NCI-H1417 treated with DMSO at 0.1 percent for 48 hours (cell line): ENCODE measurements at regions not wholly inside any gene's neighbourhood (a gene's known extent, or its start where the extent isn't known, plus 50 kb on each side); places are given as distances from the start of the nearest gene placed in this dataset.

Source experiments
- DNase-seq: peaks from one replicate; lab custom pipeline; 2025; lab: John Stamatoyannopoulos, UW

GRCh38 chr6:9112544-9112943, 677.2 kb upstream of the SLC35B3 start:
- no peak for DNase-seq

- DNase-seq = no peak
Measured at GRCh38 chr6:9103876-9104521, 668.7 kb upstream of the SLC35B3 start.

- DNase-seq = no peak
Measured at GRCh38 chr6:9101920-9102319, 666.6 kb upstream of the SLC35B3 start.

GRCh38 chr6:9100869-9101580, 665.7 kb upstream of the SLC35B3 start:
- DNase-seq = no peak

- DNase-seq = no peak
Measured at GRCh38 chr6:9095729-9096128, 660.4 kb upstream of the SLC35B3 start.

GRCh38 chr6:9095137-9095536, 659.8 kb upstream of the SLC35B3 start:
- no peak for DNase-seq

GRCh38 chr6:9089724-9090123, 654.4 kb upstream of the SLC35B3 start:
- no peak for DNase-seq

DNA sequence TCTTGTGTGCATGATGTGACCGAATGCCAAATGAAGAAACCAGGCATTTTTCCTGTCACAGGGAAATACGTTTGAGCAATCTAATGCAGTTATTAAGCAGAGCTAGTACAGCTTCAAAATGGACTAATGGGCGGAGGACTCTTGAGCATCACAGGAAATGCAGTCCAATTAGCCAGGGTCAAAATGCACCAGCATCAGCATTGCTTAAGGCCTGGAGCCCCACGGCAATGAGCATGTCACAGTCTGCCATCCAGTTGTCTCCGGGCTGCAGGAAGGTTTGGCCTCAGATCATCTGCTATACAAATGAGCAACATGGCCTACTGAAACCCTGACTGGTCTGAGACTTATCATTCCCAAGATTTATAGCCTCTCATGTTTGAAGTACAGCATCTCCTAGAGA, 652.1 kb upstream of the SLC35B3 start:
- DNase-seq = peak; percentile 38

GRCh38 chr6:9086331-9086730, 651.0 kb upstream of the SLC35B3 start:
- DNase-seq = no peak

- no peak for DNase-seq
Measured at GRCh38 chr6:9085709-9086070, 650.3 kb upstream of the SLC35B3 start.

DNA sequence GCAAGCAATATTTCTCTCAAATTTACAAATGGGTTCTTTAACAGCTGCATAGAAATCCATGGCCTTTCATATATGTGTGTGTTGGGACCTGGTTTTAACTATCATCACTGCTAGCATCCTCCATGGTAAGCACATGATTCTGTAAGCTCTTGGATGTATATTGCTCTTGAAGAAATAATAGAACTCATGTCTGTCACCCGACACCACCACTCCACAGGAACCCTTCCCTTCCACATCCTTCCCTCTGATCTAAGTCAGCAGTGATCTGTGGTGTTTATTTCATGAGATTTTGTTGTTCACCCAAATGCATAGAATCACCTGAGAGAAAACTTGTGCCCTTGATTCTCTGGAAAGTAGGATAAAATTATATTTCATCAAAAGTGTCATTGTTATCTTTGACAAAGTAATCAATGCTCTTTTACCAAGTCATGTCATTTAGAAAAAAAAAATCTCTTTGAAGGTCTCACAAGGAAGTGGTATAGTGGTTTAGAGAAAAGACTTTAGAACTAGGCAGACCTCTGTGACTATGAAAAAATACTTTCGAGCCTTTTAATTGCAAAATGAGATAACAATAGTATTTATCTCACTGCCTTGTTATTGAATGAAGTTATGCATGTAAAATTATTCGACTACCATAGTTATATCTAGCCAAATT, 649.8 kb upstream of the SLC35B3 start:
- no peak for DNase-seq

- DNase-seq = no peak
Measured at GRCh38 chr6:9083108-9083507, 647.8 kb upstream of the SLC35B3 start.

- no peak for DNase-seq
Measured at GRCh38 chr6:9066726-9067125, 631.4 kb upstream of the SLC35B3 start.

GRCh38 chr6:9064156-9064555, 628.8 kb upstream of the SLC35B3 start:
- DNase-seq = no peak

DNA sequence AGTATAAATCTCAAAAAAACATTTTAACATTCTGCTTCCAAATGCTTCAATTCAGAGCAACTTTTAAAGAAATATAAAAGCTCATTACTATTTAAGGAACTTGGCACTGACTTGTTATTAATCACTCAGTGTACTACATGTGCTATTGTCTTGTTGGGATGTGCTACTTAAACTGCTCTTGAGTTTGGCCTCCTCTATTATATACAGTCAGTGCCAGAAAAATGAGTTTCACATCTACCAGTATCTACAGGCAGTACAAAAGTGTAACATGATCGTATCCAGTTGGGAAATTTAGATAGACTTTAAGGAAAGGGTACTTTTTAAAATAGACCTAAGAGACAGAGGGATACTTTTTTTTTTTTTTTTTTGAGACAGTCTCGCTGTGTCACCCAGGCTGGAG, 627.3 kb upstream of the SLC35B3 start:
- DNase-seq = no peak

- DNase-seq = no peak
Measured at GRCh38 chr6:9057937-9058336, 622.6 kb upstream of the SLC35B3 start.

DNA sequence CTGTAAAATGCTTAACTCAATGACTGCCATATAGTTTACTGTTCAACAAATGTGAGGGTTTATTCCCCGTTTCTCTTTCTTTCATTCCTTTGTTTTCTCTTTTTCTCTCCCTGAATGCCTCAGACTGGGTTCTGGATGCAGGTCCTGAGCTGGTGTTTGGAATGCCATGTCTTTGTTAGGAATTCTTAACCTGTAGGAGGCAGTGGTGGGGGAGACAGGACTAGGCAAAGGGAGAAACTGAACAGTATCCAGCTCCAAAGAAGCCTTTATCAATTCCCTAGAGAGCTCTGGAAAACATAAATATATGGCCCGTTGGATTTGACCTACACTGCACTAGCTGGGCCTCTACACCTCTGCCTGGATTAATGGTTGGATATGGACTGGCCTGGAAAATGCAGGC, 621.2 kb upstream of the SLC35B3 start:
- no peak for DNase-seq

DNA sequence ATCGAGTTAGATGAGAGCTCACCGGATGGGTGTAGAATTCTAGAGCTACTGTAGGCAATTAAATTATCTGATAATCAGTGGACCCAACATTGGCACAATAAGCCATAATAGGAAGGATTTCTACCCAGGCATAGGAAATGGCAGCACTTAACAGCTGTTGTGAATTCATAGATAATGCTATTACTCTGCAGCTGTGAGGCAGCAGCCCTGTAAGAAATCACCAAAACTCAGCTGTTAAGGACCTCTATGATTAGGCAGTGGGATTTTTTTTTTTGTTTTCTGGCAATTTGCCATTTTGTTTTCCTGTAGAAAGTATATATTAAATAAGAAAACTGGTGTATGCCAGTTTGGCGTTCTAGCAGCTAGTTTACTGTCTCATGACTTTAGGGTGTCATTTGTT, 609.1 kb upstream of the SLC35B3 start:
- no peak for DNase-seq

- no peak for DNase-seq
Measured at GRCh38 chr6:9040718-9041117, 605.4 kb upstream of the SLC35B3 start.

GRCh38 chr6:9039258-9039657, 603.9 kb upstream of the SLC35B3 start:
- no peak for DNase-seq

DNA sequence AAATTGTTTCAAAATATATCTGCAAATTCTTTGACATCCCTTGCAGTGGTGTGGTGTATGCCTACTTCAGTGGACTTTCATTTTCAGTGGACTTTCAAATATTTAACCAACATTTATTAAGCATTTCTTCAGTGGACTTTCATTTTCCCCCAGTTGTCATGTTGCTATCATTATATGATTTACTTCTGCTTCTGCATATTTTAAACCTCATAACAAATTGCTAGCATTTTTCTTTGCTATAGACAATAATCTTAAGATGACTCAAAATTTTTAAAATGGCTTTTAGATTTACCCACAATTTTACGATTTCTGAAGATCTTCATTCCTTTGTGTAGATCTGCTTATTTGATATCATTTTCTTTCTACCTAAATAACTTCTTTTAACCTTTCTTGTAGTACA, 592.7 kb upstream of the SLC35B3 start:
- DNase-seq = no peak

- DNase-seq = no peak
Measured at GRCh38 chr6:9025796-9026394, 590.5 kb upstream of the SLC35B3 start.

GRCh38 chr6:9025228-9025627, 589.9 kb upstream of the SLC35B3 start:
- no peak for DNase-seq
